K562 (cell line): ENCODE measurements at regions not wholly inside any gene's neighbourhood (a gene's known extent, or its start where the extent isn't known, plus 50 kb on each side); places are given as distances from the start of the nearest gene placed in this dataset.

Source experiments
- ATF7 ChIP-seq: fragments of 450-650 bp; IDR thresholded peaks from 2 replicates; pipeline ENCODE4 v1.7.1; 2014; ENCODE audit warnings: mild to moderate bottlenecking, moderate library complexity
- BACH1 ChIP-seq: fragments of 200-800 bp; sonication (Bioruptor generic); IDR thresholded peaks from 2 replicates; pipeline ENCODE4 v1.6.1; 2016; ENCODE audit warnings: missing genetic modification characterization, missing compliant biosample characterization
- BCL6 ChIP-seq: fragments of 250-450 bp; sonication (Bioruptor Pico); IDR thresholded peaks from 2 replicates; pipeline ENCODE4 v1.4.0; 2020
- CXXC5 ChIP-seq: fragments of 250-450 bp; sonication (Bioruptor Pico); IDR thresholded peaks from 2 replicates; pipeline ENCODE4 v1.8.0; 2022; ENCODE audit warnings: inconsistent platforms, mild to moderate bottlenecking, moderate library complexity
- EP300 ChIP-seq: IDR thresholded peaks from 2 replicates; pipeline ENCODE4 v1.6.1; 2012; ENCODE audit warnings: low read length, improper control_type of control experiment
- EP400 ChIP-seq: fragments of 450-650 bp; IDR thresholded peaks from 2 replicates; pipeline ENCODE4 v1.6.1; 2017; ENCODE audit warnings: antibody characterized with exemption, mild to moderate bottlenecking, moderate library complexity
- JUN ChIP-seq, 2 experiments: sonication (generic) in 1 of 2; formaldehyde crosslinking in 1 of 2; IDR thresholded peaks; 2 replicates each; pipeline versions ENCODE4 v1.6.1 to v1.8.0; 2012 to 2022; ENCODE audit warnings: borderline replicate concordance in 2 of 2, mild to moderate bottlenecking in 2 of 2, improper control_type of control experiment in 1 of 2, low read depth in 1 of 2, low read length in 1 of 2, missing genetic modification reagents in 1 of 2
- MTA2 ChIP-seq: fragments of 450-650 bp; IDR thresholded peaks from 2 replicates; pipeline ENCODE4 v1.6.1; 2016; ENCODE audit warnings: low read depth
- PRPF4 ChIP-seq: fragments of 200-400 bp; formaldehyde crosslinking; IDR thresholded peaks from one replicate; pipeline ENCODE4 v1.6.1; 2017; ENCODE audit warnings: low read length, low read depth, mild to moderate bottlenecking; ENCODE audit not compliant: insufficient read depth, poor library complexity, severe bottlenecking
- RAD21 ChIP-seq, 2 experiments: fragments of 250-450 bp in 1 of 2; fragments of 450-650 bp in 1 of 2; sonication (Bioruptor Pico) in 1 of 2; formaldehyde crosslinking in 1 of 2; IDR thresholded peaks in 1 of 2; conservative IDR thresholded peaks in 1 of 2; 2 replicates each; pipeline versions ENCODE4 v1.4.0 to v1.8.0; 2020 to 2022; ENCODE audit warnings: mild to moderate bottlenecking in 2 of 2, moderate library complexity in 1 of 2
- SMAD3 ChIP-seq: fragments of 450-650 bp; formaldehyde crosslinking; conservative IDR thresholded peaks from 2 replicates; pipeline ENCODE4 v1.4.0; 2020; ENCODE audit warnings: mild to moderate bottlenecking
- SMARCB1 ChIP-seq: IDR thresholded peaks from 2 replicates; pipeline ENCODE4 v1.6.1; 2011; ENCODE audit warnings: improper control_type of control experiment, low read depth; ENCODE audit not compliant: insufficient read length
- TCF3 ChIP-seq: sonication (generic); formaldehyde crosslinking; IDR thresholded peaks from 2 replicates; pipeline ENCODE4 v1.4.0; 2020; ENCODE audit warnings: mild to moderate bottlenecking, missing genetic modification reagents
- TRIM24 ChIP-seq, 2 experiments: fragments of 450-650 bp; IDR thresholded peaks; 2 replicates each; pipeline ENCODE4 v1.6.1; 2016
- ZNF583 ChIP-seq: fragments of 250-450 bp; sonication (Bioruptor Pico); IDR thresholded peaks from 2 replicates; pipeline ENCODE4 v1.4.0; 2020
- ZSCAN32 ChIP-seq: fragments of 450-650 bp; formaldehyde crosslinking; IDR thresholded peaks from 2 replicates; pipeline ENCODE4 v1.4.0; 2020; ENCODE audit warnings: mild to moderate bottlenecking, moderate library complexity
- TF ChIP-seq, protein P1 (sequence below): fragments of 450-650 bp; formaldehyde crosslinking; IDR thresholded peaks from 2 replicates; pipeline ENCODE4 v1.4.0; 2020; ENCODE audit warnings: mild to moderate bottlenecking, moderate library complexity
- TF ChIP-seq, protein P2 (sequence below): IDR thresholded peaks from 3 replicates; pipeline ENCODE4 v1.6.1; 2011; ENCODE audit warnings: borderline replicate concordance, mild to moderate bottlenecking, moderate library complexity; ENCODE audit not compliant: insufficient read length; ENCODE audit errors: extremely low read depth
- TF ChIP-seq, protein P3 (sequence below): fragments of 450-650 bp; IDR thresholded peaks from 2 replicates; pipeline ENCODE4 v1.6.1; 2016; ENCODE audit warnings: missing biosample characterization, missing genetic modification characterization
- TF ChIP-seq, protein P4 (sequence below): fragments of 450-650 bp; formaldehyde crosslinking; IDR thresholded peaks from 2 replicates; pipeline ENCODE4 v1.4.0; 2022; ENCODE audit warnings: mild to moderate bottlenecking, moderate library complexity
- TF ChIP-seq, protein P5 (sequence below): fragments of 200-800 bp; sonication (Bioruptor generic); IDR thresholded peaks from 2 replicates; pipeline ENCODE4 v1.6.1; 2017; ENCODE audit warnings: missing genetic modification characterization, missing compliant biosample characterization

DNA sequence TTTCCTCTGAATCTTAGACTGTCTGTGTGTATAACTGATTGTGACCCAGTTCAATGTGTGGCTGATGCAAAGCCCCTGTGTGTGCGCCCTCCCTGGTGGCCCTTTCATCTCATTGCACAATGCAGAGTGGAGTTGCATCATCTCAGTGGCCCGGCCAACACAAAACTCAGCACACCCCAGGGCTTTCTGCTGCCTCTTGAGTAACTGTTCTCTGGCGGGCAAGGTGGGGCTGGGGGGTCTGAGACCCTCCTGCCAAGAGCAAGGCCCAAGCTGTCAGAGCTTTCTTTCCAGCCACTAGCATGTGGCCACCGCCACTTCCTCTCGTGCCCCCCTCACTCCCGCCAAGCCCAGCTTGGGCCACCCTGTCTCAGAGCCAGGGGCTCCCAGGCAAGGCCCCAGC, 80.7 kb upstream of the ALDH1L1 start (continued):
- TF ChIP-seq, protein P1, sequence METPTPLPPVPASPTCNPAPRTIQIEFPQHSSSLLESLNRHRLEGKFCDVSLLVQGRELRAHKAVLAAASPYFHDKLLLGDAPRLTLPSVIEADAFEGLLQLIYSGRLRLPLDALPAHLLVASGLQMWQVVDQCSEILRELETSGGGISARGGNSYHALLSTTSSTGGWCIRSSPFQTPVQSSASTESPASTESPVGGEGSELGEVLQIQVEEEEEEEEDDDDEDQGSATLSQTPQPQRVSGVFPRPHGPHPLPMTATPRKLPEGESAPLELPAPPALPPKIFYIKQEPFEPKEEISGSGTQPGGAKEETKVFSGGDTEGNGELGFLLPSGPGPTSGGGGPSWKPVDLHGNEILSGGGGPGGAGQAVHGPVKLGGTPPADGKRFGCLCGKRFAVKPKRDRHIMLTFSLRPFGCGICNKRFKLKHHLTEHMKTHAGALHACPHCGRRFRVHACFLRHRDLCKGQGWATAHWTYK (CRISPR knock-in tag) = 0 out of 2 replicates have a peak, but pooled peaks have one; percentile 43
- TF ChIP-seq TCF3 = no peak
- TF ChIP-seq ZNF583 (CRISPR knock-in tag) = 0 out of 2 replicates have a peak, but pooled peaks have one; percentile 59
- TF ChIP-seq ATF7 = peak; percentile 67; the same call in 1 of the 2 replicates
- peak; percentile 28; the same call in 1 of the 2 replicates for TF ChIP-seq CXXC5 (CRISPR knock-in tag)
- TF ChIP-seq, protein P2, sequence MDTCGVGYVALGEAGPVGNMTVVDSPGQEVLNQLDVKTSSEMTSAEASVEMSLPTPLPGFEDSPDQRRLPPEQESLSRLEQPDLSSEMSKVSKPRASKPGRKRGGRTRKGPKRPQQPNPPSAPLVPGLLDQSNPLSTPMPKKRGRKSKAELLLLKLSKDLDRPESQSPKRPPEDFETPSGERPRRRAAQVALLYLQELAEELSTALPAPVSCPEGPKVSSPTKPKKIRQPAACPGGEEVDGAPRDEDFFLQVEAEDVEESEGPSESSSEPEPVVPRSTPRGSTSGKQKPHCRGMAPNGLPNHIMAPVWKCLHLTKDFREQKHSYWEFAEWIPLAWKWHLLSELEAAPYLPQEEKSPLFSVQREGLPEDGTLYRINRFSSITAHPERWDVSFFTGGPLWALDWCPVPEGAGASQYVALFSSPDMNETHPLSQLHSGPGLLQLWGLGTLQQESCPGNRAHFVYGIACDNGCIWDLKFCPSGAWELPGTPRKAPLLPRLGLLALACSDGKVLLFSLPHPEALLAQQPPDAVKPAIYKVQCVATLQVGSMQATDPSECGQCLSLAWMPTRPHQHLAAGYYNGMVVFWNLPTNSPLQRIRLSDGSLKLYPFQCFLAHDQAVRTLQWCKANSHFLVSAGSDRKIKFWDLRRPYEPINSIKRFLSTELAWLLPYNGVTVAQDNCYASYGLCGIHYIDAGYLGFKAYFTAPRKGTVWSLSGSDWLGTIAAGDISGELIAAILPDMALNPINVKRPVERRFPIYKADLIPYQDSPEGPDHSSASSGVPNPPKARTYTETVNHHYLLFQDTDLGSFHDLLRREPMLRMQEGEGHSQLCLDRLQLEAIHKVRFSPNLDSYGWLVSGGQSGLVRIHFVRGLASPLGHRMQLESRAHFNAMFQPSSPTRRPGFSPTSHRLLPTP = no peak
- peak; percentile 32; the same call in 1 of the 2 replicates for TF ChIP-seq JUN (IDR thresholded peaks at IDR 0.05; ENCODE audit: borderline replicate concordance, low read depth, low read length)
- no peak for TF ChIP-seq JUN (CRISPR knock-in tag; IDR thresholded peaks at IDR 0.05; ENCODE audit: borderline replicate concordance)
- TF ChIP-seq EP300 = peak; percentile 47; the same call in 1 of the 2 replicates
- TF ChIP-seq ZSCAN32 (CRISPR knock-in tag) = peak; percentile 98
- TF ChIP-seq, protein P3, sequence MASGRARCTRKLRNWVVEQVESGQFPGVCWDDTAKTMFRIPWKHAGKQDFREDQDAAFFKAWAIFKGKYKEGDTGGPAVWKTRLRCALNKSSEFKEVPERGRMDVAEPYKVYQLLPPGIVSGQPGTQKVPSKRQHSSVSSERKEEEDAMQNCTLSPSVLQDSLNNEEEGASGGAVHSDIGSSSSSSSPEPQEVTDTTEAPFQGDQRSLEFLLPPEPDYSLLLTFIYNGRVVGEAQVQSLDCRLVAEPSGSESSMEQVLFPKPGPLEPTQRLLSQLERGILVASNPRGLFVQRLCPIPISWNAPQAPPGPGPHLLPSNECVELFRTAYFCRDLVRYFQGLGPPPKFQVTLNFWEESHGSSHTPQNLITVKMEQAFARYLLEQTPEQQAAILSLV (tag) = peak; percentile 87
- TF ChIP-seq SMARCB1 = no peak
- TF ChIP-seq, protein P4, sequence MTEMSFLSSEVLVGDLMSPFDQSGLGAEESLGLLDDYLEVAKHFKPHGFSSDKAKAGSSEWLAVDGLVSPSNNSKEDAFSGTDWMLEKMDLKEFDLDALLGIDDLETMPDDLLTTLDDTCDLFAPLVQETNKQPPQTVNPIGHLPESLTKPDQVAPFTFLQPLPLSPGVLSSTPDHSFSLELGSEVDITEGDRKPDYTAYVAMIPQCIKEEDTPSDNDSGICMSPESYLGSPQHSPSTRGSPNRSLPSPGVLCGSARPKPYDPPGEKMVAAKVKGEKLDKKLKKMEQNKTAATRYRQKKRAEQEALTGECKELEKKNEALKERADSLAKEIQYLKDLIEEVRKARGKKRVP (CRISPR knock-in tag) = peak; percentile 99
- TF ChIP-seq EP400 = peak; percentile 61; the same call in 1 of the 2 replicates
- TF ChIP-seq PRPF4 = no peak
- TF ChIP-seq SMAD3 (CRISPR knock-in tag) = 0 out of 2 replicates have a peak, but pooled peaks have one; percentile 46
- TF ChIP-seq TRIM24 (IDR thresholded peaks at IDR 0.05) = peak; percentile 97
- 0 out of 2 replicates have a peak, but pooled peaks have one; percentile 3 for TF ChIP-seq BACH1 (tag)
- 0 out of 2 replicates have a peak, but pooled peaks have one; percentile 45 for TF ChIP-seq BCL6 (CRISPR knock-in tag)
- peak; percentile 17 to 18; a peak in 2 of 4 replicates for TF ChIP-seq RAD21 (CRISPR knock-in tag; conservative IDR thresholded peaks at IDR 0.05 in 1 of 2, IDR thresholded peaks at IDR 0.05 in 1 of 2)
- TF ChIP-seq MTA2 = no peak
- TF ChIP-seq, protein P5, sequence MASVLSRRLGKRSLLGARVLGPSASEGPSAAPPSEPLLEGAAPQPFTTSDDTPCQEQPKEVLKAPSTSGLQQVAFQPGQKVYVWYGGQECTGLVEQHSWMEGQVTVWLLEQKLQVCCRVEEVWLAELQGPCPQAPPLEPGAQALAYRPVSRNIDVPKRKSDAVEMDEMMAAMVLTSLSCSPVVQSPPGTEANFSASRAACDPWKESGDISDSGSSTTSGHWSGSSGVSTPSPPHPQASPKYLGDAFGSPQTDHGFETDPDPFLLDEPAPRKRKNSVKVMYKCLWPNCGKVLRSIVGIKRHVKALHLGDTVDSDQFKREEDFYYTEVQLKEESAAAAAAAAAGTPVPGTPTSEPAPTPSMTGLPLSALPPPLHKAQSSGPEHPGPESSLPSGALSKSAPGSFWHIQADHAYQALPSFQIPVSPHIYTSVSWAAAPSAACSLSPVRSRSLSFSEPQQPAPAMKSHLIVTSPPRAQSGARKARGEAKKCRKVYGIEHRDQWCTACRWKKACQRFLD (CRISPR knock-in tag) = peak; percentile 71; the same call in 1 of the 2 replicates
